ENCODE measurements at regions not wholly inside any gene's neighbourhood (a gene's known extent, or its start where the extent isn't known, plus 50 kb on each side); places are given as distances from the start of the nearest gene placed in this dataset.

GRCh38 chr2:16003809-16004208, 63.5 kb downstream of the MYCN start:
- no peaks in the 10 kb centered on the region for H3K4me1 ChIP-seq
- TF ChIP-seq CTCF (IDR thresholded peaks at IDR 0.05) = no peak
- H3K27me3 ChIP-seq (ENCODE audit: control insufficient read depth, insufficient read depth, low read length) = no peaks in the 10 kb centered on the region
- H3K36me3 ChIP-seq (ENCODE audit: control insufficient read depth, insufficient read depth, low read length) = no peaks in the 10 kb centered on the region
- H3K79me2 ChIP-seq = no peaks in the 10 kb centered on the region
- H2AFZ ChIP-seq = no peak overlapping the region
- H3K4me3 ChIP-seq (ENCODE audit: low read depth, low read length) = no peak overlapping the region
- H3K4me2 ChIP-seq (ENCODE audit: low read length) = no peak overlapping the region
- H3K27ac ChIP-seq = no peak overlapping the region
- no peaks in the 10 kb centered on the region for H3K9me3 ChIP-seq (ENCODE audit: control insufficient read depth, low read length)
- H3K9ac ChIP-seq = no peak overlapping the region

DNA sequence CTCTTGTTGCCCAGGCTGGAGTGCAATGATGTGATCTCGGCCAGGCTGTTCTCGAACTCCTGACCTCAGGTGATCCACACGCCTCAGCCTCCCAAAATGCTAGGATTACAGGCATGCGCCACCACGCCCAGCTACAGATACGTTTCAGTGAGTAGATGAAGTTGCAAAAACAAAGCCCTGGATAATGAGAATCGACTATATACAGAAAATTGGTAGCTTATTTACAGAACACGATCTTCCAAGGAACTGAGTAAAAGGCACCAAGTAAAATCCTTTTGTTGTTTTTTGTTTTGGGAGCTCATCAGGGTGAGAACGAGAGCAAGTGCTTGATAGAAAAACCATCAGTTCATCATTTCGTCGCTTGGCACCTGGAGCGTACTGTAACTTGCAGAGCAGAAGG, 62.8 kb downstream of the MYCN start:
- Histone ChIP-seq H3K4me1 (no peaks in the 10 kb centered on the region), H3K9me3 (ENCODE audit: control insufficient read depth, low read length) (no peaks in the 10 kb centered on the region), H3K27ac (no peak overlapping the region), H3K36me3 (ENCODE audit: control insufficient read depth, insufficient read depth, low read length) (no peaks in the 10 kb centered on the region), H2AFZ (no peak overlapping the region), H3K27me3 (ENCODE audit: control insufficient read depth, insufficient read depth, low read length) (no peaks in the 10 kb centered on the region), H3K4me3 (ENCODE audit: low read depth, low read length) (no peak overlapping the region), H3K4me2 (ENCODE audit: low read length) (no peak overlapping the region), H3K9ac (no peak overlapping the region), H3K79me2 (no peaks in the 10 kb centered on the region)
- TF ChIP-seq CTCF (IDR thresholded peaks at IDR 0.05) = no peak

GRCh38 chr2:16002575-16002974, 62.2 kb downstream of the MYCN start:
- no peak overlapping the region for H3K4me3 ChIP-seq (ENCODE audit: low read depth, low read length)
- H3K79me2 ChIP-seq = no peaks in the 10 kb centered on the region
- no peaks in the 10 kb centered on the region for H3K9me3 ChIP-seq (ENCODE audit: control insufficient read depth, low read length)
- H3K27ac ChIP-seq = no peak overlapping the region
- H2AFZ ChIP-seq = no peak overlapping the region
- H3K27me3 ChIP-seq (ENCODE audit: control insufficient read depth, insufficient read depth, low read length) = no peaks in the 10 kb centered on the region
- no peaks in the 10 kb centered on the region for H3K36me3 ChIP-seq (ENCODE audit: control insufficient read depth, insufficient read depth, low read length)
- no peaks in the 10 kb centered on the region for H3K4me1 ChIP-seq
- H3K4me2 ChIP-seq (ENCODE audit: low read length) = no peak overlapping the region
- H3K9ac ChIP-seq = no peak overlapping the region
- no peak for TF ChIP-seq CTCF (IDR thresholded peaks at IDR 0.05)

- Histone ChIP-seq H3K9me3 (ENCODE audit: control insufficient read depth, low read length) (no peaks in the 10 kb centered on the region), H3K4me2 (ENCODE audit: low read length) (no peak overlapping the region), H3K9ac (no peak overlapping the region), H3K27ac (no peak overlapping the region), H3K4me1 (no peaks in the 10 kb centered on the region), H3K79me2 (no peaks in the 10 kb centered on the region), H3K27me3 (ENCODE audit: control insufficient read depth, insufficient read depth, low read length) (no peaks in the 10 kb centered on the region), H3K36me3 (ENCODE audit: control insufficient read depth, insufficient read depth, low read length) (no peaks in the 10 kb centered on the region), H2AFZ (no peak overlapping the region), H3K4me3 (ENCODE audit: low read depth, low read length) (no peak overlapping the region)
- no peak for TF ChIP-seq CTCF (IDR thresholded peaks at IDR 0.05)
These were observed 61.8 kb downstream of the MYCN start for GRCh38 chr2:16002144-16002543.

DNA sequence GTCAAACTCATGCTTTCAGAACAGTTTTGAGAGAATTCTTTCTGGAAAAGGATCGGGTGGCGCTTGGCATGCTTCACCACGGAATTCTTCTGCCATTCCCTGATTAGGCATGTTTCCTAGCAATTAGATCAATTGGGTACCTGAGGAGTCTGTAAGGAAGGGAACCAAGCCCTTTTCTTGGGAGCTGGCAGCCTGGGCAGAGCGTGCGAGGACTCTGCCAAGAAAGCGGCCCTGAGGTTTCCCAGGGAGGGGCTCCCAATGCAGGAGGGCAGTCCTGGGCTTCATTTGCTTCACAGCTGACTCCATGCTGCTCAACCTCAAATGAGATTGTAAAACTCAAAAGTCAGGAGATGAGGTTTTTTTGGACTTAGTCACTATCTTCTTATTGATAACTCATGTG, 60.3 kb downstream of the MYCN start:
- H3K4me2 ChIP-seq (ENCODE audit: low read length) = no peak overlapping the region
- H3K4me3 ChIP-seq (ENCODE audit: low read depth, low read length) = no peak overlapping the region
- no peaks in the 10 kb centered on the region for H3K79me2 ChIP-seq
- H3K9me3 ChIP-seq (ENCODE audit: control insufficient read depth, low read length) = no peaks in the 10 kb centered on the region
- no peaks in the 10 kb centered on the region for H3K4me1 ChIP-seq
- H3K36me3 ChIP-seq (ENCODE audit: control insufficient read depth, insufficient read depth, low read length) = no peaks in the 10 kb centered on the region
- no peak overlapping the region for H3K9ac ChIP-seq
- TF ChIP-seq CTCF (IDR thresholded peaks at IDR 0.05) = no peak
- no peak overlapping the region for H2AFZ ChIP-seq
- H3K27ac ChIP-seq = no peak overlapping the region
- H3K27me3 ChIP-seq (ENCODE audit: control insufficient read depth, insufficient read depth, low read length) = no peaks in the 10 kb centered on the region
